Panc1 (cell line): ENCODE measurements at regions not wholly inside any gene's neighbourhood (a gene's known extent, or its start where the extent isn't known, plus 50 kb on each side); places are given as distances from the start of the nearest gene placed in this dataset.

Experiments
- ATAC-seq: fragments of 200-7000 bp; cut with Tn5 transposase; 2 replicates; pipeline ENCODE4 v1.9.1; 2020; ENCODE audit warnings: mild to moderate bottlenecking, moderate library complexity
- BruUV-seq: library from RNA; stranded (reverse); fragments of 400-500 nt; replicated peaks from 2 replicates; lab custom pipeline; 2021; lab: Mats Ljungman, UMichigan
- CTCF ChIA-PET: fragments of 300-600 bp; sonication (Branson Sonifier 250); formaldehyde crosslinking; loops from one replicate; lab custom pipeline; 2022; ENCODE audit warnings: antibody characterized with exemption; lab: Charles Lee
- POLR2A ChIA-PET: fragments of 300-600 bp; sonication (Branson Sonifier 250); formaldehyde crosslinking; loops from one replicate; lab custom pipeline; 2022; ENCODE audit warnings: antibody characterized with exemption; lab: Charles Lee
- DNase-seq: peaks from one replicate; pipeline ENCODE4 v3.0.0-alpha.2; 2010; ENCODE audit warnings: low read depth, low spot score
- H3K27ac ChIP-seq: 2 replicates; pipeline ENCODE4 v1.5.1; 2011; ENCODE audit warnings: mild to moderate bottlenecking, low read length, inconsistent platforms
- H3K27me3 ChIP-seq: fragments of 200-500 bp; sonication (Bioruptor generic); 2 replicates; pipeline ENCODE4 v1.6.0; 2014; ENCODE audit warnings: low read length, inconsistent platforms; ENCODE audit not compliant: control insufficient read depth, insufficient read depth
- H3K36me3 ChIP-seq: fragments of 200-500 bp; sonication (Bioruptor generic); 2 replicates; pipeline ENCODE4 v1.5.1; 2014; ENCODE audit warnings: inconsistent platforms, mild to moderate bottlenecking, low read length, moderate library complexity; ENCODE audit not compliant: control insufficient read depth, insufficient read depth
- H3K4me1 ChIP-seq: 2 replicates; pipeline ENCODE4 v1.5.1; 2011; ENCODE audit warnings: inconsistent platforms, mild to moderate bottlenecking, low read length, moderate library complexity; ENCODE audit not compliant: control insufficient read depth, insufficient read depth
- H3K4me3 ChIP-seq, 2 experiments: 2 replicates each; pipeline ENCODE4 v1.5.1; 2011 to 2012; ENCODE audit warnings: low read depth in 2 of 2, low read length in 2 of 2, mild to moderate bottlenecking in 2 of 2, inconsistent platforms in 1 of 2, moderate library complexity in 1 of 2
- H3K9me3 ChIP-seq: fragments of 200-500 bp; sonication (Bioruptor generic); 2 replicates; pipeline ENCODE4 v1.5.1; 2014; ENCODE audit warnings: low read depth, mild to moderate bottlenecking, inconsistent platforms, low read length, moderate library complexity; ENCODE audit not compliant: control insufficient read depth, insufficient read depth
- CTCF ChIP-seq: fragments of 450-650 bp; IDR thresholded peaks from 2 replicates; pipeline ENCODE4 v1.5.1; 2017; ENCODE audit warnings: mild to moderate bottlenecking
- POLR2AphosphoS5 ChIP-seq: IDR thresholded peaks from 2 replicates; pipeline ENCODE4 v1.6.1; 2012; ENCODE audit warnings: mild to moderate bottlenecking, low read depth, low read length, moderate library complexity
- REST ChIP-seq, 2 experiments: IDR thresholded peaks; 2 replicates each; pipeline ENCODE4 v1.6.1; 2011 to 2012; ENCODE audit warnings: low read depth in 2 of 2, control low read depth in 1 of 2, low read length in 1 of 2, mild to moderate bottlenecking in 1 of 2, moderate library complexity in 1 of 2; ENCODE audit not compliant: insufficient read depth in 1 of 2
- SIN3A ChIP-seq: IDR thresholded peaks from 2 replicates; pipeline ENCODE4 v1.6.1; 2012; ENCODE audit warnings: low read depth, mild to moderate bottlenecking, low read length, moderate library complexity, borderline replicate concordance; ENCODE audit not compliant: insufficient read depth
- TCF7L2 ChIP-seq: IDR thresholded peaks from 2 replicates; pipeline ENCODE4 v1.6.1; 2011; ENCODE audit warnings: mild to moderate bottlenecking, low read depth, low read length, inconsistent platforms
- in situ Hi-C: cut with HindIII; loops from 2 replicates; pipeline ENCODE4 v1.10.0; 2016; ENCODE audit warnings: low sequenced_read_pairs, low pct_unique_long_range_greater_than_20kb
- intact Hi-C: fragments of 100-400 bp; cut with micrococcal nuclease; formaldehyde crosslinking; loops from one replicate; pipeline ENCODE4 v1.10.0; 2022; ENCODE audit not compliant: unreplicated experiment

GRCh38 chr1:5390504-5390903, 601.7 kb downstream of the NPHP4 start:
- CTCF ChIA-PET = no interaction called here
- Histone ChIP-seq H3K36me3 (no peaks in the 10 kb centered on the region), H3K4me1 (no peaks in the 10 kb centered on the region), H3K9me3 (no peaks in the 10 kb centered on the region; the same call in 1 of the 2 replicates), H3K27me3 (peaks cover 8% of the 10 kb centered on the region; the same call in 1 of the 2 replicates), H3K4me3 (no peak overlapping the region), H3K27ac (no peak overlapping the region)
- DNase-seq (no peak), ATAC-seq (no peak)
- no peak for TF ChIP-seq TCF7L2
- no peak for TF ChIP-seq POLR2AphosphoS5
- no peak for TF ChIP-seq SIN3A
- no peak for TF ChIP-seq REST (IDR thresholded peaks at IDR 0.05; ENCODE audit: insufficient read depth in 1 of 2, low read depth in 2 of 2, low read length in 1 of 2)
- TF ChIP-seq CTCF = no peak
- BruUV-seq = no TSS peak
- intact Hi-C loops (no loop called here), in situ Hi-C loops (no loop called here)
- POLR2A ChIA-PET = no interaction called here

GRCh38 chr1:5389101-5389885, 602.9 kb downstream of the NPHP4 start:
- Histone ChIP-seq H3K27me3 (peaks cover 8% of the 10 kb centered on the region; the same call in 1 of the 2 replicates), H3K4me1 (no peaks in the 10 kb centered on the region), H3K27ac (no peak overlapping the region), H3K9me3 (no peaks in the 10 kb centered on the region), H3K36me3 (no peaks in the 10 kb centered on the region), H3K4me3 (no peak overlapping the region)
- in situ Hi-C loops = no loop called here
- ChIA-PET CTCF (no interaction called here), POLR2A (no interaction called here)
- no peak for ATAC-seq
- DNase-seq = no peak
- BruUV-seq = no TSS peak
- TF ChIP-seq REST (IDR thresholded peaks at IDR 0.05; ENCODE audit: insufficient read depth in 1 of 2, low read depth in 2 of 2, low read length in 1 of 2) (no peak), CTCF (no peak), TCF7L2 (no peak), POLR2AphosphoS5 (no peak), SIN3A (no peak)
- intact Hi-C loops = no loop called here
